ENCODE measurements at regions not wholly inside any gene's neighbourhood (a gene's known extent, or its start where the extent isn't known, plus 50 kb on each side); places are given as distances from the start of the nearest gene placed in this dataset.

DNA sequence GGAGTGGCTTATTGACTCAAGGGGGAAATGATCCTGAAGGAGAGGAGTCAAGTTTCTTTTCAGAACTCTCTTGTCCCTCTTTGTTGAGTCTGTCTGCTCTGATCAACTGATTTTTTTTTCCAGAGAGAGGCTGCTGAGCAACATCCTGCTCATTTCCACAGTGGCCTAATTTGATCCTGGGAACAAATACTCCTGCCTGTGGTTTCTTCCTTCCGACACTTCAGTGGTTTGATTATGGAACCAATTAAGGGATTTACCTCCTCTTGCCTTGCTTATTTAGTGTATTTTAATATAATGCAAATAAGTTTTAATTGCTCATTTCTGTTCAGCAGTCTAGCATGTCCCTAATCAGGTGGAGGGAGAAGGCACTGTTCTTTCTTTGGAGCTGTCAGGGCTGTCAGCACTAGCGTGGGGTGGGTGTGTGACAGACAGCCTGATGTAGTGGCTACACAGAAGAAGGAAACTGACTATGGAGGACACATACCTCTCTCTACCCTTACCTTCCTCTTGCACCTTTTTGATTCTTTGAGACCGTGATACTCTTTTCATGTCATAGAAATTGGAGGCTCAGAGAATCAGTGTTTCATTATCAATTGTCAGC lies 344.9 kb upstream of the STXBP6 start:
- TF ChIP-seq POLR2A (IDR thresholded peaks at IDR 0.05) (no peak), EP300 (IDR thresholded peaks at IDR 0.05) (no peak), CTCF (IDR thresholded peaks at IDR 0.05) (no peak)
- H3K36me3 ChIP-seq, result no peaks in the 10 kb centered on the region
- DNase-seq, result no peak
- WGBS, 3 donors, result 45 to 61% (median 54%) methylated on average over 3 of the region's 3 CpGs
- no peaks in the 10 kb centered on the region for H3K27me3 ChIP-seq
- no peak overlapping the region for H3K4me3 ChIP-seq
- H3K27ac ChIP-seq, result no peak overlapping the region
- H3K4me1 ChIP-seq (ENCODE audit: insufficient read depth), result no peaks in the 10 kb centered on the region
- intact Hi-C loops (cut with DNase I), result no loop called here
- no peaks in the 10 kb centered on the region for H3K9me3 ChIP-seq

DNA sequence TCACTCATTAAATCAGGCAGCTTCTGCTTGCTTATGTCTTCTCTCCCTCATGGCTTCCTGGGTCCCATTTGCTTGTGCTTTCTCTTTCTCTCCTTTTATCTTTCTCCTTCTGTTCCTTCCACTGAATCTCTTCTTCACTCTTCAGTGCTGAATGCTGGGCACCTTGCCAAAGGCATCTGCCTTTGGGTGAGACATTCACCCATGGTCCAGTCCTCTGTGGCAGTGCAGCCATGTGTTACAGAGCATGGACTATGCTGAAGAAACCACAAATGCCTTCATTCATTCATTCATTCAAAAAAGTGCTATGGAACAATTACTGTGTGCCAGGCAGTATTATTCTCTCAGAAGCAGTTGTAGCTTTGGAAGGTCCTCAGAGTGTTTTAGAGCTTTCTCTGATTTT lies 344.4 kb upstream of the STXBP6 start:
- Histone ChIP-seq H3K27me3 (no peaks in the 10 kb centered on the region), H3K4me1 (ENCODE audit: insufficient read depth) (no peaks in the 10 kb centered on the region), H3K4me3 (no peak overlapping the region), H3K36me3 (no peaks in the 10 kb centered on the region), H3K9me3 (no peaks in the 10 kb centered on the region), H3K27ac (no peak overlapping the region)
- no peak for TF ChIP-seq POLR2A (IDR thresholded peaks at IDR 0.05)
- TF ChIP-seq EP300 (IDR thresholded peaks at IDR 0.05), result no peak
- TF ChIP-seq CTCF (IDR thresholded peaks at IDR 0.05), result no peak
- DNase-seq, result no peak
- intact Hi-C loops (cut with DNase I), result no loop called here

DNA sequence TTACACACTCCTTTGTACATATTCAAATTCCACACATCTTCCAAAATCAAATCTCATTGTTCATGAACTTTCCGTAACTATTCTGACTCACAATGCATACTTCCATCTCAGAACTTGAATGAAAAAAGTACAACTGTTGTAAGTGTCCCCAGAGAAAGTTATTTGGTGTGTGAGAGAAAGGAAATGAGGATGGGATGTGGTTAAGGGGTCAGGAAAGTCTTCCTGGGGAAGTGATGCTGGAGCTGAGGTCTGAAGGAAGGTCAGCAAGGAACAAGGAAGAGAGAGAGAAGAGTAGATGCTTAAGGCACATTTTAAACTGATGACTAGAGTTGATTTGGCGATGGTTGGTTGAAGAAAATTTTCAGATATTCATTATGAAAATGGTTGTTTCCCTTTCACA lies 340.0 kb upstream of the STXBP6 start:
- TF ChIP-seq POLR2A (IDR thresholded peaks at IDR 0.05) (no peak), EP300 (IDR thresholded peaks at IDR 0.05) (no peak), CTCF (IDR thresholded peaks at IDR 0.05) (no peak)
- no peaks in the 10 kb centered on the region for H3K9me3 ChIP-seq
- WGBS, 3 donors, result 80 to 84% (median 82%) methylated on average over 2 of the region's 2 CpGs
- H3K4me1 ChIP-seq (ENCODE audit: insufficient read depth), result no peaks in the 10 kb centered on the region
- no peaks in the 10 kb centered on the region for H3K36me3 ChIP-seq
- no peak overlapping the region for H3K27ac ChIP-seq
- no peaks in the 10 kb centered on the region for H3K27me3 ChIP-seq
- no peak overlapping the region for H3K4me3 ChIP-seq
- intact Hi-C loops (cut with DNase I), result no loop called here
- DNase-seq, result no peak

GRCh38 chr14:25381498-25381897 lies 331.6 kb upstream of the STXBP6 start:
- 29 to 34% (median 31%) methylated on average over 3 of the region's 3 CpGs for WGBS, 3 donors
- Histone ChIP-seq H3K36me3 (no peaks in the 10 kb centered on the region), H3K27me3 (no peaks in the 10 kb centered on the region), H3K27ac (no peak overlapping the region), H3K4me1 (ENCODE audit: insufficient read depth) (no peaks in the 10 kb centered on the region), H3K4me3 (no peak overlapping the region), H3K9me3 (no peaks in the 10 kb centered on the region)
- DNase-seq, result no peak
- TF ChIP-seq POLR2A (IDR thresholded peaks at IDR 0.05), result no peak
- TF ChIP-seq EP300 (IDR thresholded peaks at IDR 0.05), result no peak
- TF ChIP-seq CTCF (IDR thresholded peaks at IDR 0.05), result no peak
- intact Hi-C loops (cut with DNase I), result no loop called here
